ENCODE measurements at regions not wholly inside any gene's neighbourhood (a gene's known extent, or its start where the extent isn't known, plus 50 kb on each side); places are given as distances from the start of the nearest gene placed in this dataset.
A peak's percentile ranks its signal among the peaks of the same experiment; 100 is the strongest.
"Not testable (repeated sequence)": the region's sequence is repeated elsewhere in the genome, so short reads cannot be mapped to it uniquely, and the experiment has no call there.

GRCh38 chr12:76180401-76181277, 96.2 kb upstream of the NAP1L1 start:
- DNase-seq (ENCODE audit: low read depth): no peak

GRCh38 chr12:76178452-76178851, 94.0 kb upstream of the NAP1L1 start:
- DNase-seq (ENCODE audit: low read depth): no peak

GRCh38 chr12:76177821-76178220, 93.3 kb upstream of the NAP1L1 start:
- DNase-seq (ENCODE audit: low read depth): no peak

GRCh38 chr12:76176940-76177339, 92.5 kb upstream of the NAP1L1 start:
- no peak for DNase-seq (ENCODE audit: low read depth)

GRCh38 chr12:76175946-76176345, 91.5 kb upstream of the NAP1L1 start:
- not testable (repeated sequence) for DNase-seq (ENCODE audit: low read depth)

GRCh38 chr12:76173756-76174155, 89.3 kb upstream of the NAP1L1 start:
- DNase-seq (ENCODE audit: low read depth): no peak

- peak; percentile 85 for DNase-seq (ENCODE audit: low read depth)
Observed at GRCh38 chr12:76158518-76159321, 74.2 kb upstream of the NAP1L1 start.

GRCh38 chr12:76156726-76157125, 72.2 kb upstream of the NAP1L1 start:
- no peak for DNase-seq (ENCODE audit: low read depth)

- no peak for DNase-seq (ENCODE audit: low read depth)
Observed at GRCh38 chr12:76156314-76156713, 71.8 kb upstream of the NAP1L1 start.

- no peak for DNase-seq (ENCODE audit: low read depth)
Observed at GRCh38 chr12:76155157-76155670, 70.7 kb upstream of the NAP1L1 start.

GRCh38 chr12:76153616-76154015, 69.1 kb upstream of the NAP1L1 start:
- DNase-seq (ENCODE audit: low read depth): no peak

GRCh38 chr12:76152181-76152807, 67.8 kb upstream of the NAP1L1 start:
- DNase-seq (ENCODE audit: low read depth): no peak

- DNase-seq (ENCODE audit: low read depth): peak; percentile 35
Observed at GRCh38 chr12:76144245-76144549, 59.7 kb upstream of the NAP1L1 start.

GRCh38 chr12:76143343-76144244, 59.1 kb upstream of the NAP1L1 start:
- no peak for DNase-seq (ENCODE audit: low read depth)

- DNase-seq (ENCODE audit: low read depth): no peak
Observed at GRCh38 chr12:76142305-76142704, 57.8 kb upstream of the NAP1L1 start.

- no peak for DNase-seq (ENCODE audit: low read depth)
Observed at GRCh38 chr12:76138656-76139055, 54.2 kb upstream of the NAP1L1 start.

- no peak for DNase-seq (ENCODE audit: low read depth)
Observed at GRCh38 chr12:76137606-76138005, 53.1 kb upstream of the NAP1L1 start.

- no peak for DNase-seq (ENCODE audit: low read depth)
Observed at GRCh38 chr12:76135456-76135855, 51.0 kb upstream of the NAP1L1 start.

Measured in Daoy (cell line).